ENCODE measurements at regions not wholly inside any gene's neighbourhood (a gene's known extent, or its start where the extent isn't known, plus 50 kb on each side); places are given as distances from the start of the nearest gene placed in this dataset.

DNA sequence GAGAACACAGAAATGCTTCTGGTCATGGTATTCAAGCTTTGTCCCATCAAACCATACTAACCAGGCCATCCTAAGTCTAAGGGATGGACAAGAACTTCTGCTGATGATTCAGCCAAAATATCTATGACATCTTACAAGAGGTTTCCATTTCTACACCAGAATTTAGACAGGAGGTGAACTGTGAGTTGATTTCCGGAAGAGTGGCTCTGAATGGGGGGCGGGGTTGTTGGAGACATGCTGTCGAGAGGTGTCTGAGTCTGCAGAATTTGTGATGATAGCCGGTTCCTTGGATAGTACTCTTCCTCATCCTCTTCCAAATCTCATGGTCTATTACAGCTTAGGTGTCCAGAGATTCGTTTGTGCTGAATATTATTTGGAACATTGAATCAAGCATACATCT is 408.7 kb upstream of the TCF4 start:
- no peaks in the 10 kb centered on the region for H3K4me1 ChIP-seq (ENCODE audit: control insufficient read depth, insufficient read depth, low read length)
- no peaks in the 10 kb centered on the region for H3K36me3 ChIP-seq (ENCODE audit: control insufficient read depth, insufficient read depth, low read length)
- TF ChIP-seq POLR2AphosphoS5 (IDR thresholded peaks at IDR 0.05; ENCODE audit: low read depth, low read length) (no peak), SIN3A (IDR thresholded peaks at IDR 0.05; ENCODE audit: borderline replicate concordance, insufficient read depth, low read depth, low read length) (no peak), REST (IDR thresholded peaks at IDR 0.05; ENCODE audit: insufficient read depth in 1 of 2, low read depth in 2 of 2, low read length in 1 of 2) (no peak), TCF7L2 (IDR thresholded peaks at IDR 0.05; ENCODE audit: low read depth, low read length) (no peak)
- TF ChIP-seq, protein P1, sequence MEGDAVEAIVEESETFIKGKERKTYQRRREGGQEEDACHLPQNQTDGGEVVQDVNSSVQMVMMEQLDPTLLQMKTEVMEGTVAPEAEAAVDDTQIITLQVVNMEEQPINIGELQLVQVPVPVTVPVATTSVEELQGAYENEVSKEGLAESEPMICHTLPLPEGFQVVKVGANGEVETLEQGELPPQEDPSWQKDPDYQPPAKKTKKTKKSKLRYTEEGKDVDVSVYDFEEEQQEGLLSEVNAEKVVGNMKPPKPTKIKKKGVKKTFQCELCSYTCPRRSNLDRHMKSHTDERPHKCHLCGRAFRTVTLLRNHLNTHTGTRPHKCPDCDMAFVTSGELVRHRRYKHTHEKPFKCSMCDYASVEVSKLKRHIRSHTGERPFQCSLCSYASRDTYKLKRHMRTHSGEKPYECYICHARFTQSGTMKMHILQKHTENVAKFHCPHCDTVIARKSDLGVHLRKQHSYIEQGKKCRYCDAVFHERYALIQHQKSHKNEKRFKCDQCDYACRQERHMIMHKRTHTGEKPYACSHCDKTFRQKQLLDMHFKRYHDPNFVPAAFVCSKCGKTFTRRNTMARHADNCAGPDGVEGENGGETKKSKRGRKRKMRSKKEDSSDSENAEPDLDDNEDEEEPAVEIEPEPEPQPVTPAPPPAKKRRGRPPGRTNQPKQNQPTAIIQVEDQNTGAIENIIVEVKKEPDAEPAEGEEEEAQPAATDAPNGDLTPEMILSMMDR (IDR thresholded peaks at IDR 0.05): no peak
- no TSS peak for BruUV-seq (replicated peaks)
- ChIA-PET CTCF (no interaction called here), POLR2A (no interaction called here)
- DNase-seq (ENCODE audit: low read depth, low spot score) (no peak), ATAC-seq (no peak)
- intact Hi-C loops (cut with micrococcal nuclease; ENCODE audit: unreplicated experiment): no loop called here
- in situ Hi-C loops (cut with HindIII; ENCODE audit: low pct_unique_long_range_greater_than_20kb, low sequenced_read_pairs): no loop called here
- no peak overlapping the region for H3K4me3 ChIP-seq (ENCODE audit: low read depth in 2 of 2, low read length in 2 of 2)
- H3K27me3 ChIP-seq (ENCODE audit: control insufficient read depth, insufficient read depth, low read length): no peaks in the 10 kb centered on the region
- H3K27ac ChIP-seq (ENCODE audit: low read length): no peak overlapping the region
- H3K9me3 ChIP-seq (ENCODE audit: control insufficient read depth, insufficient read depth, low read depth, low read length): no peaks in the 10 kb centered on the region

DNA sequence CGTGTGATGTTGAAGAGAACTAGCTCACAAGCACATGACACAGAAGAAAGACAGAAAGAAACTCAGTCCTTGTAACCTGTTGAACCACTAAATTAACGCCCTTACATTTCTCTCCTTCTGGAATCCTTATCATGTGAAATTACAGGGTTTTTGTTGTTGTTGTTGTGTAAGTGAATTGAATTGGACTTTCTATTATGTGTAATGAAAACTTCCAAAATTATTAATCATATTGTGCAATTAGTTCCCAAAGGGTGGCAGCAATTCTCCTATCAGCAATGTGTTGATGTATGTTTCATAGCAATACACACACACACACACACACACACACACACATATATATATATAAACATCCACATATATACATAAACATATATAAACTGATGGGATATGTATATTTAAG is 402.2 kb upstream of the TCF4 start:
- no peak for ATAC-seq
- intact Hi-C loops (cut with micrococcal nuclease; ENCODE audit: unreplicated experiment) (no loop called here), in situ Hi-C loops (cut with HindIII; ENCODE audit: low pct_unique_long_range_greater_than_20kb, low sequenced_read_pairs) (no loop called here)
- Histone ChIP-seq H3K27me3 (ENCODE audit: control insufficient read depth, insufficient read depth, low read length) (no peaks in the 10 kb centered on the region), H3K4me3 (ENCODE audit: low read depth in 2 of 2, low read length in 2 of 2) (no peak overlapping the region), H3K9me3 (ENCODE audit: control insufficient read depth, insufficient read depth, low read depth, low read length) (no peaks in the 10 kb centered on the region), H3K4me1 (ENCODE audit: control insufficient read depth, insufficient read depth, low read length) (no peaks in the 10 kb centered on the region), H3K27ac (ENCODE audit: low read length) (no peak overlapping the region), H3K36me3 (ENCODE audit: control insufficient read depth, insufficient read depth, low read length) (no peaks in the 10 kb centered on the region)
- ChIA-PET CTCF (no interaction called here), POLR2A (no interaction called here)
- no peak for TF ChIP-seq TCF7L2 (IDR thresholded peaks at IDR 0.05; ENCODE audit: low read depth, low read length)
- no peak for TF ChIP-seq SIN3A (IDR thresholded peaks at IDR 0.05; ENCODE audit: borderline replicate concordance, insufficient read depth, low read depth, low read length)
- TF ChIP-seq REST (IDR thresholded peaks at IDR 0.05; ENCODE audit: insufficient read depth in 1 of 2, low read depth in 2 of 2, low read length in 1 of 2): no peak
- TF ChIP-seq POLR2AphosphoS5 (IDR thresholded peaks at IDR 0.05; ENCODE audit: low read depth, low read length): no peak
- TF ChIP-seq, protein P1 (IDR thresholded peaks at IDR 0.05): no peak
- no TSS peak for BruUV-seq (replicated peaks)
- DNase-seq (ENCODE audit: low read depth, low spot score): no peak

All from Panc1 (cell line).